ENCODE measurements at regions not wholly inside any gene's neighbourhood (a gene's known extent, or its start where the extent isn't known, plus 50 kb on each side); places are given as distances from the start of the nearest gene placed in this dataset.
"Not testable (repeated sequence)": the region's sequence is repeated elsewhere in the genome, so short reads cannot be mapped to it uniquely, and the experiment has no call there.

GRCh38 chr21:15309721-15310120 lies 244.9 kb upstream of the NRIP1 start:
- DNase-seq (ENCODE audit: low read depth, low spot score): peak; percentile 21

- no peak for DNase-seq (ENCODE audit: low read depth, low spot score)
These were observed 246.7 kb upstream of the NRIP1 start for GRCh38 chr21:15311510-15311909.

- not testable (repeated sequence) for DNase-seq (ENCODE audit: low read depth, low spot score)
These were observed 252.2 kb upstream of the NRIP1 start for GRCh38 chr21:15317034-15317433.

GRCh38 chr21:15319727-15320126 lies 254.9 kb upstream of the NRIP1 start:
- DNase-seq (ENCODE audit: low read depth, low spot score): no peak

- no peak for DNase-seq (ENCODE audit: low read depth, low spot score)
These were observed 259.7 kb upstream of the NRIP1 start for GRCh38 chr21:15324542-15324941.

- no peak for DNase-seq (ENCODE audit: low read depth, low spot score)
These were observed 261.4 kb upstream of the NRIP1 start for GRCh38 chr21:15326032-15326867.

GRCh38 chr21:15327637-15328265 lies 263.0 kb upstream of the NRIP1 start:
- DNase-seq (ENCODE audit: low read depth, low spot score): no peak

- DNase-seq (ENCODE audit: low read depth, low spot score): no peak
These were observed 264.4 kb upstream of the NRIP1 start for GRCh38 chr21:15329191-15329590.

- DNase-seq (ENCODE audit: low read depth, low spot score): no peak
These were observed 266.1 kb upstream of the NRIP1 start for GRCh38 chr21:15330872-15331271.

- no peak for DNase-seq (ENCODE audit: low read depth, low spot score)
These were observed 267.8 kb upstream of the NRIP1 start for GRCh38 chr21:15332572-15332971.

- DNase-seq (ENCODE audit: low read depth, low spot score): no peak
These were observed 268.4 kb upstream of the NRIP1 start for GRCh38 chr21:15333136-15333710.

GRCh38 chr21:15333951-15334350 lies 269.2 kb upstream of the NRIP1 start:
- no peak for DNase-seq (ENCODE audit: low read depth, low spot score)

- DNase-seq (ENCODE audit: low read depth, low spot score): peak; percentile 15
These were observed 278.3 kb upstream of the NRIP1 start for GRCh38 chr21:15343066-15343465.

GRCh38 chr21:15352009-15352408 lies 287.2 kb upstream of the NRIP1 start:
- DNase-seq (ENCODE audit: low read depth, low spot score): no peak

- no peak for DNase-seq (ENCODE audit: low read depth, low spot score)
These were observed 288.7 kb upstream of the NRIP1 start for GRCh38 chr21:15353546-15353945.

GRCh38 chr21:15354516-15354915 lies 289.7 kb upstream of the NRIP1 start:
- no peak for DNase-seq (ENCODE audit: low read depth, low spot score)

GRCh38 chr21:15355066-15355465 lies 290.3 kb upstream of the NRIP1 start:
- no peak for DNase-seq (ENCODE audit: low read depth, low spot score)

- no peak for DNase-seq (ENCODE audit: low read depth, low spot score)
These were observed 294.5 kb upstream of the NRIP1 start for GRCh38 chr21:15359251-15359650.

GRCh38 chr21:15362458-15362857 lies 297.7 kb upstream of the NRIP1 start:
- DNase-seq (ENCODE audit: low read depth, low spot score): no peak

GRCh38 chr21:15363921-15364320 lies 299.1 kb upstream of the NRIP1 start:
- DNase-seq (ENCODE audit: low read depth, low spot score): no peak

- no peak for DNase-seq (ENCODE audit: low read depth, low spot score)
These were observed 301.1 kb upstream of the NRIP1 start for GRCh38 chr21:15365751-15366392.

- DNase-seq (ENCODE audit: low read depth, low spot score): no peak
These were observed 301.8 kb upstream of the NRIP1 start for GRCh38 chr21:15366555-15366954.
